Transverse colon (tissue), 3 donors: ENCODE measurements at regions not wholly inside any gene's neighbourhood (a gene's known extent, or its start where the extent isn't known, plus 50 kb on each side); places are given as distances from the start of the nearest gene placed in this dataset.

Experiments
- CTCF ChIP-seq, 5 experiments: fragments of 200-600 bp in 3 of 5; fragments of 450-650 bp in 2 of 5; sonication (generic) in 3 of 5; IDR thresholded peaks; 1 replicate in 2 of 5; 2 replicates in 3 of 5; pipeline ENCODE4 v1.5.1; 2016 to 2017; ENCODE audit warnings: antibody characterized with exemption in 5 of 5, inconsistent platforms in 3 of 5, mild to moderate bottlenecking in 2 of 5, moderate library complexity in 1 of 5
- EP300 ChIP-seq: sonication (generic); formaldehyde crosslinking; IDR thresholded peaks from one replicate; pipeline ENCODE4 v1.6.1; 2017; ENCODE audit warnings: antibody characterized with exemption, low read depth
- POLR2A ChIP-seq: fragments of 450-650 bp; IDR thresholded peaks from one replicate; pipeline ENCODE4 v1.6.1; 2016; ENCODE audit warnings: antibody characterized with exemption, mild to moderate bottlenecking, moderate library complexity

- TF ChIP-seq EP300: no peak
- no peak for TF ChIP-seq POLR2A
- TF ChIP-seq CTCF (IDR thresholded peaks at IDR 0.05): peak in 3 of 5 experiments; percentile 19 to 42 (median 37)
Observed at GRCh38 chr7:32164341-32164996, 94.3 kb upstream of the PDE1C start.
